Globus pallidus (tissue), 1 donor: ENCODE measurements at regions not wholly inside any gene's neighbourhood (a gene's known extent, or its start where the extent isn't known, plus 50 kb on each side); places are given as distances from the start of the nearest gene placed in this dataset.

Experiments
- DNase-seq: peaks from one replicate; pipeline ENCODE4 v3.0.0-alpha.2; 2015; ENCODE audit warnings: low spot score

GRCh38 chr14:105844047-105844630 lies 317.8 kb downstream of the TMEM121 start:
- no peak for DNase-seq

DNA sequence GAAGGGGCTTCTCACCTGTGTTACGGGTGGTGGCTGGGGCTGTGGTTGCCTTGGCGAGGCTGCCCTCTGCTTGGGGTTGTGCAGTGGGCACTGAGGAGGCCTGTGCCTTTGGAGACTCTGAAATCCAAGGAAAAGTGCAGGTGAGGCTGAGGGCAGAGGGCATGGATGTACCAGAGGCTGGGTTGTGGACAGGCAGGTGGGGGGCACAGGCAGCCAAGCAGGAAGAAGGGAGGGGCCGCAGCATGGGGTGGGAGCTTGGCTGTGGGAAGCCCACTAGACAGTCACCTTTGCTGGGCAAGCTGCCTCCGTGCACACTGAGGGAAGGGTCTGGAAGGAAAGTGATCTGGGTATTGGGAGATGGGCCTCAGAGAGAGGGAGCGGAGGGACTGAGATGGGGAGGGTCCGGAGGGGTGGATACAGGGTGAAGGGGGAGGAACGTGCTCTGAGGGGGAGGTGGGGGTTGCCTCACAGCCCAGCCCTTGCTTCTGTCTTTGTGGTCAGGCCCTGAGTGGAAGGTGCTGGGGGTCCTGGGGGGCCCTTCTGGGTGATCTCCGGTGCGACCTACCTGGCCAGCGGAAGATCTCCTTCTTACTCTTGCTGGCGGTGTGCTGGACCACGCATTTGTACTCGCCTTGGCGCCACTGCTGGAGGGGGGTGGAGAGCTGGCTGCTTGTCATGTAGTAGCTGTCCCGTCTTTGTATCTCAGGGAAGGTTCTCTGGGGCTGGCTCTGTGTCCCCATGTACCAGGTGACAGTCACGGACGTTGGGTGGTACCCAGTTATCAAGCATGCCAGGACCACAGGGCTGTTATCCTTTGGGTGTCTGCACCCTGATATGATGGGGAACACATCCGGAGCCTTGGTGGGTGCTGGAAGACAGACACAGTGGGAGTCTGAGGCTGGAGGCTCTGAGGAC lies 318.7 kb downstream of the TMEM121 start:
- DNase-seq: no peak

- DNase-seq: no peak
Measured at GRCh38 chr14:105845725-105846309, 319.4 kb downstream of the TMEM121 start.

- DNase-seq: no peak
Measured at GRCh38 chr14:105846312-105846711, 319.9 kb downstream of the TMEM121 start.

DNA sequence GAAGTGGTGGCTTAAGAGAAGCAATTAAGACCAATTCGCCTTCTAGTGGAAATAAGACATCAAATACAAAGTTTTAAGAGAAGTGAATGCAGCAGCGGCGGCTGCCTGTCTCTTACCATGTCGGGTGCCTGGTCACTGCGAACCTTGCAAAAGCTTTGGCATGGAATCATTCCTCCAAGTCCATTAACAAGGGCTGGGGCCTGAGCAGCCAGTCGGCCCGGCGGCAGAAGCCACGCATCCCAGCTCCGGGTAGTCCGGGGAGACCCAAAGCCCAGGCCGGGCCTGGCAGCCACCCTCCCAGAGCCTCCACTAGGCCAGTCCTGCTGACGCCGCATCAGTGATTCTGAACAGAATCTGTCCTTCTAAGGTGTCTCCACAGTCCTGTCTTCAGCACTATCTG lies 321.0 kb downstream of the TMEM121 start:
- no peak for DNase-seq

DNA sequence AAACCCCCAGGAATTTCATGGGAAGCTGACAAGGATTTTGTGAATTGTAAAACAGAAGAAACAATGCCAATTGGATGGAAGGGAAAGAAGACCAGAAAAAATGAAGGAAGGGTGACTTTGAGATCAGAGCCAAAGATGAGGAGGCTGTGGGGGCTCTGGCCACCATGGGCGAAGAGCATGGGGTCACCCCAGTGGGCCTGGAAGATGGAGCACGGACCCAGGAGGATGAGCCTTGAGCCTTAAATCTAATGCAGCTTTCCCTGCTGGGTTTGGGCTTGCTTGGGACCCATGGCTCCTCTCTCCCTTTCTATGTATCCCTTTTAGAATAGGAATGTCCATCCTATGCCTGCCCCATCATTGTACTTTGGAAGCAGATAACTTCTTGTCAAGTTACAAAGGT lies 322.2 kb downstream of the TMEM121 start:
- no peak for DNase-seq

DNA sequence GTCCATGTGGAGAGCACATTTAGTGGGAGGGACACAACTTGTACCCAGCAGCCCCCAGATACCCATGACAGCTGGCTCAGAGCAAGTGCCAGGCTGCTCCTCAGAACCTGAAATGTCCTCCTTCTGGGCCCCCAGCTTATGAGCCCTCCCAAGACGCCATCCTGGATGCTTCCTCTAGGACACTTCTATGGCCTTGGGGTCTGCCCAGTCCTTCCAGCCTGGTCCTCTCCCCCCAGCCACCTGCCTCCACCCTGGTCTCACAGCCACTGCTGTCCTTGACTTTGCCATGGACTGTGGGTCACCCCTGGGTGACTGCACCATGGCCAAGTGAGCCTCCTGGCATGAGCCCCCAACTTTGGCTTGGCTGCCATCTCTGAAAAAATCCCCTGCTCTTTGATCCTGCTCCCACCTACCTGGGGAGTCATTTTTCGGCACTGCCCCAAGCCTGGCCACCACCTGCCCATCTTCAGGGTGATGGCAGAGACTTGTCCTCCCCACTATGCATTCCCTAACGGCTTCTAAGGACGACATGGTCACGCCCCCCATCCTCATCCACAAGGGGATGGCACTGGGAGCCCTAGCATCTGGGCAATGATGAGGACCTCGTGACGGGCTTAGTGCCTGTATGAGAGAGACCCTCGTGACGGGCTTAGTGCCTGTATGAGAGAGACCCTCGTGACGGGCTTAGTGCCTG lies 323.7 kb downstream of the TMEM121 start:
- no peak for DNase-seq

- DNase-seq: no peak
Measured at GRCh38 chr14:105850853-105851581, 324.6 kb downstream of the TMEM121 start.

DNA sequence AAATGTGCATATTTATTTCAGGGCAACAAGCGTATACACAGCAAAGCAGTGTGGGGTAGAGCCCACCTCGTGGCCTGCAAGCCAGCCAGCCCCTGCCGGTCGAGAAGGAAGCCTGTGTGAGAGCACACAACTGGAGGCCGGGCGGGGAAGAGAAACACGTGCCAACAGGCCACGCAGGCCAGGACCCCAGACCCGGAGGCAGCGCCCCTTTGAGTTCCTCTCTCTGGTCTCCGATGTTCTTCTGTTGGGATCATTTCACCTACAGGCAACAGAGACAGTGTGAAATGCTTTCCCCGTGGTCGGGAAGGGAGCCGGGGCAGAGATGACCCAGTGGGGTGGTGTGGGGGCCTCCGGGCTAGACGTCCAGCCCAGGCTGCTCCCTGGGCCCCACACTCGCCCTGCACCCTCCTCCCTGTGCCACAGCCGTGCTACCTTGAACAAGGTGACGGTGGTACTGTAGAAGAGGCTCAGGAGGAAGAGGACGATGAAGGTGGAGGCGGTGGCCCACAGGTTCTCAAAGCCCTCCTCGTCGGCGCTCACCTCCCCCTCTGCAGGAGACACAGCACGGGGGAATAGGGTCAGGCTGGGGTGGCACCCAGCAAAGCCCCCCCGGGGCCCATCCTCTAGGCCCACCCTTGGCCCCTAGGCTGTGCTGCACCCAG lies 325.5 kb downstream of the TMEM121 start:
- DNase-seq: no peak

GRCh38 chr14:105852378-105853088 lies 326.1 kb downstream of the TMEM121 start:
- DNase-seq: no peak

GRCh38 chr14:105853089-105853906 lies 326.9 kb downstream of the TMEM121 start:
- DNase-seq: no peak

- no peak for DNase-seq
Measured at GRCh38 chr14:105853907-105854599, 327.7 kb downstream of the TMEM121 start.

GRCh38 chr14:105854600-105855245 lies 328.3 kb downstream of the TMEM121 start:
- no peak for DNase-seq

DNA sequence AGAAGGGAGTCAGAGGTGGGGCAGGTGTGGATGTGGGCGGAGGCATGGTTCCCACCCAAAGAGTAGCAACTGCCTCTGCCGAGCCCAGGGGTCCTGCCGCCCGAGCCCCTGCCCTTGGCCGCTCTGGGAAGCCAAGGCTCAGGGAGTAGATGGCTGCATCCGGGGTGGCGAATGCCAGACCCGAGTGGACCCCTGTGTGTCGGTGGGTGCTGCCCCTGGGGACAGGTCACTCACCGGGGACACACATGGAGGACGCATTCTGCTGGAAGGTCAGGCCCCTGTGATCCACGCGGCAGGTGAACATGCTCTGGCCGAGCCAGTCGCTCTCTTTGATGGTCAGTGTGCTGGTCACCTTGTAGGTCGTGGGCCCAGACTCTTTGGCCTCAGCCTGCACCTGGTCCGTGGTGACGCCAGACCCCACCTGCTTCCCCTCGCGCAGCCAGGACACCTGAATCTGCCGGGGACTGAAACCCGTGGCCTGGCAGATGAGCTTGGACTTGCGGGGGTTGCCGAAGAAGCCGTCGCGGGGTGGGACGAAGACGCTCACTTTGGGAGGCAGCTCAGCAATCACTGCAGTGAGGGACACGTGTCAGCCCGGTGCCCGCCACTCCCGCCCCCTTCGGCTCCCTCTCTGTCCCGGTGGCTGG lies 329.0 kb downstream of the TMEM121 start:
- no peak for DNase-seq

DNA sequence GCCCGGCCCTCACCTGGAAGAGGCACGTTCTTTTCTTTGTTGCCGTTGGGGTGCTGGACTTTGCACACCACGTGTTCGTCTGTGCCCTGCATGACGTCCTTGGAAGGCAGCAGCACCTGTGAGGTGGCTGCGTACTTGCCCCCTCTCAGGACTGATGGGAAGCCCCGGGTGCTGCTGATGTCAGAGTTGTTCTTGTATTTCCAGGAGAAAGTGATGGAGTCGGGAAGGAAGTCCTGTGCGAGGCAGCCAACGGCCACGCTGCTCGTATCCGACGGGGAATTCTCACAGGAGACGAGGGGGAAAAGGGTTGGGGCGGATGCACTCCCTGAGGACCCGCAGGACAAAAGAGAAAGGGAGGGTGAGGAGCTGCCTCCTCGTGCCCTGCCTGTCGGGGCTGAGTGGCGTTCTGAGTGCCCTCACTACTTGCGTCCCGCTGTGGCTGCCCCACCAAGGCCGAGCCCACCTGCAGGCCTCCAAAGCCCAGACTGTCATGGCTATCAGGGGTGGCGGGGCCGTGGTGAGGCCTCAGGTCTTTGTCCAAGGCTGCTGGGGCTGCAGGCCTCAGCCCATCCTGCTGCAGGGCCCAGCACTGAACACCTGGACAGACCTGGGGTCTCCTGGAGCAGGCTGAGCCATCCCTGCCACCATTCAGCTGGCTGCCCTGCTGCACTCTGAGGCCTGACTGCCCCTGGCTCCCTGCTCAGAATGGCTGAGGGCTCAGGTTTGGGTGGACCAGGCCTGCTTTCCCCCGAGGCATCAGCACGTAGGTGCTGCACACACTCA lies 329.7 kb downstream of the TMEM121 start:
- no peak for DNase-seq

DNA sequence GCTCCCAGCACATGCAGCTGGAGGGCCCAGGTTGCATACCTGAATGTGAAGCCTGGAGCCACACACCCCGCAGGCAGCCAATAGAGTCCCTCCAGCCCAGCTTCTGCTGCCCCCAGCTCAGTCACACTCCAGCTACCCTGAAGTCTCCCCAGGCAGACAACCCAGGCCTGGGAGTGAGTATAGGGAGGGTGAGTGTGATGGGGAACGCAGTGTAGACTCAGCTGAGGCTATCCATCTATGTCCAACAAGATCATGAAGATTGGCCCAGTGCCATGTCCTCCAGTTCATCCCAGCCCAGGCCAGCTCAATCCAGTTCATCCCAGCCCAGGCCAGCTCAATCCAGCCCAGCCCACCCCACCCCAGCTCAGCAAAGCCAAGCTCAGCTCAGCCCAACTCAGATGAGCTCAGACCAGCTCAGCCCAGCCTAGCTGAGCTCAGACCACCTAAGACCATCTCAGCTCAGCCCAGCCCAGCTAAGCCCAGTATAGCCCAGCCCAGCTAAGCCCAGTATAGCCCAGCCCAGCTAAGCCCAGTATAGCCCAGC lies 330.4 kb downstream of the TMEM121 start:
- no peak for DNase-seq

GRCh38 chr14:105857220-105857825 lies 330.9 kb downstream of the TMEM121 start:
- DNase-seq: no peak
